ENCODE measurements at regions not wholly inside any gene's neighbourhood (a gene's known extent, or its start where the extent isn't known, plus 50 kb on each side); places are given as distances from the start of the nearest gene placed in this dataset.

- no peaks in the 10 kb centered on the region for H3K27me3 Mint-ChIP-seq
- no peak for TF ChIP-seq CTCF (conservative IDR thresholded peaks at IDR 0.05)
- H3K4me3 Mint-ChIP-seq = no peak overlapping the region
- H3K4me1 Mint-ChIP-seq (ENCODE audit: unreplicated experiment) = peaks cover 4% of the 10 kb centered on the region
- H3K27ac Mint-ChIP-seq = no peak overlapping the region
- H3K36me3 Mint-ChIP-seq = no peaks in the 10 kb centered on the region
- DNase-seq (ENCODE audit: extremely low spot score, unreplicated experiment) = no peak
- H3K9me3 Mint-ChIP-seq = peaks cover 2% of the 10 kb centered on the region
These were observed 761.3 kb upstream of the GRM7 start for GRCh38 chr3:6099458-6100075.

GRCh38 chr3:6105187-6105586 is 755.7 kb upstream of the GRM7 start:
- Mint-ChIP-seq H3K4me1 (ENCODE audit: unreplicated experiment) (no peaks in the 10 kb centered on the region), H3K4me3 (no peak overlapping the region), H3K27ac (no peak overlapping the region), H3K36me3 (no peaks in the 10 kb centered on the region), H3K9me3 (peaks cover 7% of the 10 kb centered on the region), H3K27me3 (no peaks in the 10 kb centered on the region)
- TF ChIP-seq CTCF (conservative IDR thresholded peaks at IDR 0.05) = no peak
- no peak for DNase-seq (ENCODE audit: extremely low spot score, unreplicated experiment)

GRCh38 chr3:6108957-6109356 is 752.0 kb upstream of the GRM7 start:
- no peaks in the 10 kb centered on the region for H3K36me3 Mint-ChIP-seq
- H3K27ac Mint-ChIP-seq = no peak overlapping the region
- H3K9me3 Mint-ChIP-seq = peaks cover 7% of the 10 kb centered on the region
- DNase-seq (ENCODE audit: extremely low spot score, unreplicated experiment) = no peak
- H3K4me1 Mint-ChIP-seq (ENCODE audit: unreplicated experiment) = no peaks in the 10 kb centered on the region
- no peak overlapping the region for H3K4me3 Mint-ChIP-seq
- TF ChIP-seq CTCF (conservative IDR thresholded peaks at IDR 0.05) = no peak
- no peaks in the 10 kb centered on the region for H3K27me3 Mint-ChIP-seq

- Mint-ChIP-seq H3K4me1 (ENCODE audit: unreplicated experiment) (no peaks in the 10 kb centered on the region), H3K27me3 (no peaks in the 10 kb centered on the region), H3K4me3 (no peak overlapping the region), H3K36me3 (no peaks in the 10 kb centered on the region), H3K27ac (no peak overlapping the region), H3K9me3 (peaks cover 3% of the 10 kb centered on the region)
- no peak for TF ChIP-seq CTCF (conservative IDR thresholded peaks at IDR 0.05)
- no peak for DNase-seq (ENCODE audit: extremely low spot score, unreplicated experiment)
These were observed 750.5 kb upstream of the GRM7 start for GRCh38 chr3:6110451-6110850.

- Mint-ChIP-seq H3K27ac (no peak overlapping the region), H3K4me1 (ENCODE audit: unreplicated experiment) (no peaks in the 10 kb centered on the region), H3K36me3 (no peaks in the 10 kb centered on the region), H3K9me3 (no peaks in the 10 kb centered on the region), H3K27me3 (no peaks in the 10 kb centered on the region), H3K4me3 (no peak overlapping the region)
- TF ChIP-seq CTCF (conservative IDR thresholded peaks at IDR 0.05) = no peak
- no peak for DNase-seq (ENCODE audit: extremely low spot score, unreplicated experiment)
These were observed 748.4 kb upstream of the GRM7 start for GRCh38 chr3:6112546-6112945.

GRCh38 chr3:6113338-6113737 is 747.6 kb upstream of the GRM7 start:
- no peak for DNase-seq (ENCODE audit: extremely low spot score, unreplicated experiment)
- Mint-ChIP-seq H3K27ac (no peak overlapping the region), H3K36me3 (no peaks in the 10 kb centered on the region), H3K9me3 (no peaks in the 10 kb centered on the region), H3K4me3 (no peak overlapping the region), H3K4me1 (ENCODE audit: unreplicated experiment) (no peaks in the 10 kb centered on the region), H3K27me3 (no peaks in the 10 kb centered on the region)
- no peak for TF ChIP-seq CTCF (conservative IDR thresholded peaks at IDR 0.05)
